Left lung (tissue), 4 donors: ENCODE measurements at regions not wholly inside any gene's neighbourhood (a gene's known extent, or its start where the extent isn't known, plus 50 kb on each side); places are given as distances from the start of the nearest gene placed in this dataset.

Experiments used
- ATAC-seq: fragments of 200-7000 bp; cut with Tn5 transposase; one replicate; pipeline ENCODE4 v1.9.1; 2020; ENCODE audit warnings: moderate library complexity
- DNase-seq, 4 donors: peaks; one replicate each; pipeline ENCODE4 v3.0.0-alpha.2; 2013 to 2020
- H3K27ac ChIP-seq, 2 donors: fragments of 200-600 bp; sonication (generic) in 1 of 2; one replicate each; pipeline versions ENCODE4 v1.5.0 to v1.8.0; 2020 to 2021
- H3K27me3 ChIP-seq, 2 donors: fragments of 200-600 bp; sonication (generic) in 1 of 2; one replicate each; pipeline versions ENCODE4 v1.5.0 to v1.8.0; 2020 to 2021
- H3K36me3 ChIP-seq, 2 donors: fragments of 200-600 bp; sonication (generic) in 1 of 2; one replicate each; pipeline versions ENCODE4 v1.5.0 to v1.8.0; 2020 to 2021
- H3K4me1 ChIP-seq, 2 donors: fragments of 200-600 bp; one replicate each; pipeline ENCODE4 v1.8.0; 2021
- H3K4me3 ChIP-seq, 2 donors: fragments of 200-600 bp; sonication (generic) in 1 of 2; one replicate each; pipeline versions ENCODE4 v1.5.0 to v1.8.0; 2020 to 2021; ENCODE audit warnings: mild to moderate bottlenecking in 1 of 2
- H3K9me3 ChIP-seq, 2 donors: fragments of 200-600 bp; sonication (generic) in 1 of 2; one replicate each; pipeline versions ENCODE4 v1.5.0 to v1.8.0; 2020 to 2021
- intact Hi-C, 2 donors: fragments of 100-400 bp; cut with DNase I; formaldehyde crosslinking; loops; one replicate each; pipeline versions ENCODE4 v1.11.2 to v1.14.2; 2022
- TF ChIP-seq, protein P1 (sequence below), 2 donors: fragments of 200-600 bp; sonication (generic) in 1 of 2; IDR thresholded peaks; one replicate each; pipeline versions ENCODE4 v1.5.0 to v1.8.0; 2021; ENCODE audit warnings: antibody characterized with exemption in 2 of 2
- donor health status: DM: no; HTN: yes; CAD: no.
- donor health status: DM: no; HTN: no; CAD: no.

DNA sequence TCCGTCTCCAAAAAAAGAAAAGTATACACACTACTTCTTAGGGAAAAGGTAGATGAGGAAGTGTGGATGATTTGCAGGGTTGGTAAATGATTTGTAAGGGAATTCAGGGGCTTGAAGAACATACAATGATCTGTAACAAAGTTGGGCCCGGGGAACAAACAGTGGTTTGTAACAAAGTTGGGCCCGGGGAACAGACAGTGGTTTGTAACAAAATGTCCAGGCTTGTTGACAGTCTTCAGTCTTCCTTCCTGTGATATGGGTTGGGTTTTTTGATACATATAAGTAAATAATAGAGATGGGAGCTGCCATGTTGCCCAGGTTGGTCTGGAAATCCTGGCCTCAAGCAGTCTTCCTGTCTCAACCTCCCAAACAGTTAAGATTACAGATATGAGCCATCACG is 83.3 kb upstream of the UXS1 start:
- ATAC-seq (no peak), DNase-seq (no peak)
- peaks cover 0 to 3% of the 10 kb centered on the region in 2 donors for H3K4me1 ChIP-seq
- H3K27me3 ChIP-seq, result no peaks in the 10 kb centered on the region
- no peak overlapping the region for H3K4me3 ChIP-seq
- H3K36me3 ChIP-seq, result no peaks in the 10 kb centered on the region
- intact Hi-C loops, result no loop called here
- peaks cover 0 to 4% of the 10 kb centered on the region in 2 donors for H3K9me3 ChIP-seq
- no peak overlapping the region for H3K27ac ChIP-seq
- TF ChIP-seq, protein P1, sequence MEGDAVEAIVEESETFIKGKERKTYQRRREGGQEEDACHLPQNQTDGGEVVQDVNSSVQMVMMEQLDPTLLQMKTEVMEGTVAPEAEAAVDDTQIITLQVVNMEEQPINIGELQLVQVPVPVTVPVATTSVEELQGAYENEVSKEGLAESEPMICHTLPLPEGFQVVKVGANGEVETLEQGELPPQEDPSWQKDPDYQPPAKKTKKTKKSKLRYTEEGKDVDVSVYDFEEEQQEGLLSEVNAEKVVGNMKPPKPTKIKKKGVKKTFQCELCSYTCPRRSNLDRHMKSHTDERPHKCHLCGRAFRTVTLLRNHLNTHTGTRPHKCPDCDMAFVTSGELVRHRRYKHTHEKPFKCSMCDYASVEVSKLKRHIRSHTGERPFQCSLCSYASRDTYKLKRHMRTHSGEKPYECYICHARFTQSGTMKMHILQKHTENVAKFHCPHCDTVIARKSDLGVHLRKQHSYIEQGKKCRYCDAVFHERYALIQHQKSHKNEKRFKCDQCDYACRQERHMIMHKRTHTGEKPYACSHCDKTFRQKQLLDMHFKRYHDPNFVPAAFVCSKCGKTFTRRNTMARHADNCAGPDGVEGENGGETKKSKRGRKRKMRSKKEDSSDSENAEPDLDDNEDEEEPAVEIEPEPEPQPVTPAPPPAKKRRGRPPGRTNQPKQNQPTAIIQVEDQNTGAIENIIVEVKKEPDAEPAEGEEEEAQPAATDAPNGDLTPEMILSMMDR (IDR thresholded peaks at IDR 0.05), result no peak

- intact Hi-C loops, result no loop called here
- no peak overlapping the region for H3K27ac ChIP-seq
- ATAC-seq, result no peak
- peaks cover 0 to 4% of the 10 kb centered on the region in 2 donors for H3K9me3 ChIP-seq
- TF ChIP-seq, protein P1 (IDR thresholded peaks at IDR 0.05), result no peak
- no peaks in the 10 kb centered on the region for H3K36me3 ChIP-seq
- peaks cover 0 to 3% of the 10 kb centered on the region in 2 donors for H3K4me1 ChIP-seq
- H3K4me3 ChIP-seq, result no peak overlapping the region
- no peak for DNase-seq
- H3K27me3 ChIP-seq, result no peaks in the 10 kb centered on the region
Measured at GRCh38 chr2:106275971-106276370, 81.9 kb upstream of the UXS1 start.

- no peak for ATAC-seq
Measured at GRCh38 chr2:106274668-106275067, 80.6 kb upstream of the UXS1 start.

DNA sequence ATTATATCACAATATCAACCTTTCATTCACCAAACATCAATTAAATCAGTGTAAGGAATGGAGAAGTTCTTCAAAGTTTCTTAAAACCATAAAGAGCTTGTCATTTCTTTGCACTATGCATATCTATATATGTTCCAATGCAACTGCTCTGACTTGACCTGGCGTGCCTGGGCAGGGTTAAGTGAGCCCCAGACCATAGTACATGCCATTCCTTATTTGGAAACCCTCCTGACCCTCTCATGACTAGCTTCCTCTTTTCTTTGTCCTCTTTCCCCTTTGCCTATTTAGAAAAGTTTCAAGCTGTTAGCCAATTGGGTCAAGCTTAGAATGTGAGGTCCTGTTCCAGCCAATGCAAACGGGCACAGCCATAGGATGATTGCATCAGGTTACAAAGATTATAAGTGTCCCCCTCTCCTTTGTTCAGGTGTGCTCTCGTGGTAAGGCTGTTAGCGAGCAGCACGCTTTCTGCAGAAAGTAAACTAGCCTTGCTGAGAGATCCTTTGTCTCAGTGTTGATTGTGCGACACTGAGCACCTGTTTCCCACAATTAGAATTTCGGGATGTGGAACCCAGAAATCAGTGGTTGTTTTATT is 78.2 kb upstream of the UXS1 start:
- TF ChIP-seq, protein P1 (IDR thresholded peaks at IDR 0.05), result no peak
- H3K27ac ChIP-seq, result no peak overlapping the region
- no peaks in the 10 kb centered on the region for H3K27me3 ChIP-seq
- no peak for DNase-seq
- no peak overlapping the region for H3K4me3 ChIP-seq
- ATAC-seq, result no peak
- intact Hi-C loops, result no loop called here
- H3K9me3 ChIP-seq, result peaks cover 0 to 4% of the 10 kb centered on the region in 2 donors
- H3K36me3 ChIP-seq, result no peaks in the 10 kb centered on the region
- peaks cover 3 to 16% of the 10 kb centered on the region in 2 donors for H3K4me1 ChIP-seq

More at GRCh38 chr2:106274668-106275067, 80.6 kb upstream of the UXS1 start:
- no peak for DNase-seq
- Histone ChIP-seq H3K4me3 (no peak overlapping the region), H3K9me3 (peaks cover 0 to 4% of the 10 kb centered on the region in 2 donors), H3K27ac (no peak overlapping the region), H3K36me3 (no peaks in the 10 kb centered on the region), H3K27me3 (no peaks in the 10 kb centered on the region), H3K4me1 (peaks cover 0 to 13% of the 10 kb centered on the region in 2 donors)
- intact Hi-C loops, result no loop called here
- TF ChIP-seq, protein P1 (IDR thresholded peaks at IDR 0.05), result no peak

DNA sequence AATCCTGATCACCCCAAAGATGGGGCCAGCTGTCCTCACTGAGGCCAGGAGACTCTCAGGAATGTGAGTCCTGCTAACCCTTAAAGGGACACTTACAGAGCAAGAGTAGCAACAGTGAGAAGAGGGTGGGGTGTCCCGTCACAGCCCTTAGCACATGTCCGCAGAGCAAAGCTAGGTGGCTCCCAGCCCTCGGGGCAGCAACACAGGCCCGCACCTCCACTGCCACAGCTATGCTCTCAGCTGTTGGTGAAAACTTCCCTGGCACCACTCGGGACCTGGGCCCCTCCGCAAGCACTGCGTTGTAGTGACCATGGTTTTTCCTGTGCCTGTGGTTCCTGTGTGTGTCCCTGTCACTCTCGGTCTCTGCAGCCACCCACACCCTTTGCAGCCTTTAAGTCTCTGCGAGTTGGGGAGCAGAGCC is 76.4 kb upstream of the UXS1 start:
- peak overlapping the region; percentile 23 to 49 for H3K4me3 ChIP-seq
- H3K9me3 ChIP-seq, result peaks cover 0 to 4% of the 10 kb centered on the region in 2 donors
- TF ChIP-seq, protein P1 (IDR thresholded peaks at IDR 0.05), result no peak
- H3K27me3 ChIP-seq, result no peaks in the 10 kb centered on the region
- H3K27ac ChIP-seq, result no peak overlapping the region
- intact Hi-C loops, result no loop called here
- peaks cover 3 to 16% of the 10 kb centered on the region in 2 donors for H3K4me1 ChIP-seq
- no peaks in the 10 kb centered on the region for H3K36me3 ChIP-seq
- DNase-seq (no peak), ATAC-seq (peak; percentile 59)
